Astrocyte (in vitro differentiated cells and primary cell): ENCODE measurements at regions not wholly inside any gene's neighbourhood (a gene's known extent, or its start where the extent isn't known, plus 50 kb on each side); places are given as distances from the start of the nearest gene placed in this dataset.

Source experiments
- DNase-seq: peaks from one replicate; pipeline ENCODE4 v3.0.0-alpha.2; 2010; ENCODE audit warnings: low read depth
- FAIRE-seq: peaks from 2 replicates; lab custom pipeline; 2011; peaks lifted over from hg19 to GRCh38; lab: Jason Lieb, UNC
- H2AFZ ChIP-seq: 2 replicates; pipeline ENCODE4 v1.6.0; 2012; ENCODE audit warnings: low read depth, low read length, inconsistent platforms
- H3K27ac ChIP-seq: 2 replicates; pipeline ENCODE4 v1.5.1; 2011; ENCODE audit warnings: low read depth, low read length, inconsistent platforms
- H3K27me3 ChIP-seq: 2 replicates; pipeline ENCODE4 v1.6.0; 2011; ENCODE audit warnings: low read length, inconsistent platforms; ENCODE audit not compliant: insufficient read depth
- H3K36me3 ChIP-seq: 2 replicates; pipeline ENCODE4 v1.5.1; 2011; ENCODE audit warnings: low read length, inconsistent platforms; ENCODE audit not compliant: insufficient read depth
- H3K4me1 ChIP-seq: 2 replicates; pipeline ENCODE4 v1.5.1; 2011; ENCODE audit warnings: low read length, inconsistent platforms; ENCODE audit not compliant: insufficient read depth
- H3K4me2 ChIP-seq: 2 replicates; pipeline ENCODE4 v1.6.0; 2012; ENCODE audit warnings: low read length, inconsistent platforms
- H3K4me3 ChIP-seq: 2 replicates; pipeline ENCODE4 v1.5.1; 2011; ENCODE audit warnings: low read depth, mild to moderate bottlenecking, low read length, inconsistent platforms; ENCODE audit not compliant: insufficient read depth
- H3K79me2 ChIP-seq: 2 replicates; pipeline ENCODE4 v1.6.0; 2012; ENCODE audit warnings: mild to moderate bottlenecking, low read length, inconsistent platforms; ENCODE audit not compliant: insufficient read depth
- H3K9ac ChIP-seq: 2 replicates; pipeline ENCODE4 v1.6.0; 2012; ENCODE audit warnings: mild to moderate bottlenecking, low read length, inconsistent platforms
- H3K9me3 ChIP-seq: 2 replicates; pipeline ENCODE4 v1.5.1; 2012; ENCODE audit warnings: low read depth, mild to moderate bottlenecking, low read length, inconsistent platforms; ENCODE audit not compliant: insufficient read depth
- H4K20me1 ChIP-seq: 2 replicates; pipeline ENCODE4 v1.6.0; 2012; ENCODE audit warnings: low read length, inconsistent platforms; ENCODE audit not compliant: insufficient read depth
- H3K27ac Mint-ChIP-seq: one replicate; pipeline ENCODE4 v1.8.0; 2021; ENCODE audit warnings: mild to moderate bottlenecking, mixed read lengths; ENCODE audit not compliant: unreplicated experiment
- H3K27me3 Mint-ChIP-seq: one replicate; pipeline ENCODE4 v1.8.0; 2021; ENCODE audit warnings: low read depth, mixed read lengths; ENCODE audit not compliant: unreplicated experiment
- H3K36me3 Mint-ChIP-seq: one replicate; pipeline ENCODE4 v1.8.0; 2021; ENCODE audit warnings: low read depth, mixed read lengths; ENCODE audit not compliant: unreplicated experiment
- H3K4me1 Mint-ChIP-seq: one replicate; pipeline ENCODE4 v1.8.0; 2021; ENCODE audit warnings: low read depth, mixed read lengths; ENCODE audit not compliant: unreplicated experiment
- H3K4me3 Mint-ChIP-seq: one replicate; pipeline ENCODE4 v1.8.0; 2021; ENCODE audit warnings: mild to moderate bottlenecking, moderate library complexity, mixed read lengths; ENCODE audit not compliant: unreplicated experiment
- H3K9me3 Mint-ChIP-seq: one replicate; pipeline ENCODE4 v1.8.0; 2021; ENCODE audit warnings: mild to moderate bottlenecking, mixed read lengths; ENCODE audit not compliant: unreplicated experiment
- CTCF ChIP-seq: IDR thresholded peaks from 2 replicates; pipeline ENCODE4 v1.5.1; 2011; ENCODE audit warnings: low read depth, mild to moderate bottlenecking, inconsistent platforms, low read length, moderate library complexity; ENCODE audit not compliant: insufficient read depth
- EZH2 ChIP-seq: IDR thresholded peaks from 2 replicates; pipeline ENCODE4 v1.6.1; 2012; ENCODE audit warnings: mild to moderate bottlenecking, low read length, inconsistent platforms; ENCODE audit not compliant: insufficient read depth

GRCh38 chr6:56356426-56356825 lies 109.0 kb upstream of the COL21A1 start:
- H3K4me3 Mint-ChIP-seq, result no peak overlapping the region
- no peaks in the 10 kb centered on the region for H3K79me2 ChIP-seq
- TF ChIP-seq CTCF (no peak), EZH2 (no peak)
- peaks cover 9% of the 10 kb centered on the region for H3K9me3 Mint-ChIP-seq
- H3K4me1 ChIP-seq, result peaks cover 15% of the 10 kb centered on the region
- H3K4me3 ChIP-seq, result no peak overlapping the region
- no peaks in the 10 kb centered on the region for H4K20me1 ChIP-seq
- H3K27me3 Mint-ChIP-seq, result no peaks in the 10 kb centered on the region
- no peak overlapping the region for H3K27ac Mint-ChIP-seq
- no peak overlapping the region for H3K27ac ChIP-seq
- H3K27me3 ChIP-seq, result no peaks in the 10 kb centered on the region
- no peaks in the 10 kb centered on the region for H3K36me3 ChIP-seq
- peaks cover 7% of the 10 kb centered on the region for H3K9me3 ChIP-seq
- H2AFZ ChIP-seq, result no peak overlapping the region
- peak; percentile 55 for DNase-seq
- H3K9ac ChIP-seq, result no peak overlapping the region
- peak; percentile 94 for FAIRE-seq
- H3K36me3 Mint-ChIP-seq, result no peaks in the 10 kb centered on the region
- no peak overlapping the region for H3K4me2 ChIP-seq
- peaks cover 16% of the 10 kb centered on the region for H3K4me1 Mint-ChIP-seq

- Histone ChIP-seq H3K4me2 (no peak overlapping the region), H3K9ac (no peak overlapping the region), H3K4me1 (peaks cover 26% of the 10 kb centered on the region), H2AFZ (no peak overlapping the region), H3K27ac (no peak overlapping the region), H3K36me3 (no peaks in the 10 kb centered on the region), H3K79me2 (no peaks in the 10 kb centered on the region), H3K4me3 (no peak overlapping the region), H3K27me3 (no peaks in the 10 kb centered on the region), H3K9me3 (peaks cover 7% of the 10 kb centered on the region), H4K20me1 (no peaks in the 10 kb centered on the region)
- FAIRE-seq (no peak), DNase-seq (no peak)
- TF ChIP-seq CTCF, result no peak
- TF ChIP-seq EZH2, result no peak
- H3K27me3 Mint-ChIP-seq, result no peaks in the 10 kb centered on the region
- no peak overlapping the region for H3K4me3 Mint-ChIP-seq
- no peak overlapping the region for H3K27ac Mint-ChIP-seq
- peaks cover 9% of the 10 kb centered on the region for H3K9me3 Mint-ChIP-seq
- H3K36me3 Mint-ChIP-seq, result no peaks in the 10 kb centered on the region
- H3K4me1 Mint-ChIP-seq, result peaks cover 16% of the 10 kb centered on the region
These were observed 106.5 kb upstream of the COL21A1 start for GRCh38 chr6:56353860-56354259.

- Histone ChIP-seq H3K27me3 (no peaks in the 10 kb centered on the region), H3K9ac (no peak overlapping the region), H3K4me3 (no peak overlapping the region), H3K9me3 (peaks cover 7% of the 10 kb centered on the region), H2AFZ (no peak overlapping the region), H4K20me1 (no peaks in the 10 kb centered on the region), H3K79me2 (no peaks in the 10 kb centered on the region), H3K4me1 (peaks cover 31% of the 10 kb centered on the region), H3K27ac (no peak overlapping the region), H3K4me2 (no peak overlapping the region), H3K36me3 (no peaks in the 10 kb centered on the region)
- no peak overlapping the region for H3K4me3 Mint-ChIP-seq
- H3K27ac Mint-ChIP-seq, result no peak overlapping the region
- TF ChIP-seq EZH2 (no peak), CTCF (no peak)
- H3K36me3 Mint-ChIP-seq, result no peaks in the 10 kb centered on the region
- FAIRE-seq (no peak), DNase-seq (no peak)
- H3K27me3 Mint-ChIP-seq, result no peaks in the 10 kb centered on the region
- peaks cover 9% of the 10 kb centered on the region for H3K9me3 Mint-ChIP-seq
- H3K4me1 Mint-ChIP-seq, result peaks cover 20% of the 10 kb centered on the region
These were observed 103.4 kb upstream of the COL21A1 start for GRCh38 chr6:56350628-56351260.
